ENCODE measurements at regions not wholly inside any gene's neighbourhood (a gene's known extent, or its start where the extent isn't known, plus 50 kb on each side); places are given as distances from the start of the nearest gene placed in this dataset.

- Histone ChIP-seq H3K27ac (ENCODE audit: low read depth, low read length) (peak overlapping the region; percentile 70), H4K20me1 (ENCODE audit: insufficient read depth, low read length) (no peaks in the 10 kb centered on the region), H3K9me3 (ENCODE audit: insufficient read depth, low read depth, low read length) (no peaks in the 10 kb centered on the region), H3K4me3 (ENCODE audit: insufficient read depth, low read depth, low read length) (no peak overlapping the region), H3K9ac (ENCODE audit: low read length) (no peak overlapping the region), H3K36me3 (ENCODE audit: insufficient read depth, low read length) (no peaks in the 10 kb centered on the region), H3K27me3 (ENCODE audit: insufficient read depth, low read length) (no peaks in the 10 kb centered on the region), H2AFZ (ENCODE audit: low read depth, low read length) (peak overlapping the region; percentile 52), H3K4me1 (ENCODE audit: insufficient read depth, low read length) (peaks cover 2% of the 10 kb centered on the region), H3K79me2 (ENCODE audit: insufficient read depth, low read length) (no peaks in the 10 kb centered on the region), H3K4me2 (ENCODE audit: low read length) (no peak overlapping the region)
- Mint-ChIP-seq H3K9me3 (ENCODE audit: unreplicated experiment) (no peaks in the 10 kb centered on the region), H3K4me1 (ENCODE audit: low read depth, unreplicated experiment) (peaks cover 16% of the 10 kb centered on the region), H3K4me3 (ENCODE audit: unreplicated experiment) (no peak overlapping the region), H3K27ac (ENCODE audit: unreplicated experiment) (peak overlapping the region; percentile 98), H3K36me3 (ENCODE audit: low read depth, unreplicated experiment) (no peaks in the 10 kb centered on the region), H3K27me3 (ENCODE audit: low read depth, unreplicated experiment) (no peaks in the 10 kb centered on the region)
- FAIRE-seq (no peak), DNase-seq (ENCODE audit: low read depth) (no peak)
- TF ChIP-seq EZH2 (IDR thresholded peaks at IDR 0.05; ENCODE audit: insufficient read depth, low read length) (no peak), CTCF (IDR thresholded peaks at IDR 0.05; ENCODE audit: insufficient read depth, low read depth, low read length) (no peak)
Observed at GRCh38 chr7:152989889-152990380, 230.4 kb downstream of the ACTR3B start.

GRCh38 chr7:152998420-152998819, 238.9 kb downstream of the ACTR3B start:
- Mint-ChIP-seq H3K36me3 (ENCODE audit: low read depth, unreplicated experiment) (no peaks in the 10 kb centered on the region), H3K4me3 (ENCODE audit: unreplicated experiment) (no peak overlapping the region), H3K27me3 (ENCODE audit: low read depth, unreplicated experiment) (peaks cover 7% of the 10 kb centered on the region), H3K27ac (ENCODE audit: unreplicated experiment) (no peak overlapping the region), H3K9me3 (ENCODE audit: unreplicated experiment) (peaks cover 9% of the 10 kb centered on the region), H3K4me1 (ENCODE audit: low read depth, unreplicated experiment) (no peaks in the 10 kb centered on the region)
- FAIRE-seq (no peak), DNase-seq (ENCODE audit: low read depth) (no peak)
- H4K20me1 ChIP-seq (ENCODE audit: insufficient read depth, low read length) = no peaks in the 10 kb centered on the region
- H3K27ac ChIP-seq (ENCODE audit: low read depth, low read length) = no peak overlapping the region
- no peaks in the 10 kb centered on the region for H3K79me2 ChIP-seq (ENCODE audit: insufficient read depth, low read length)
- H2AFZ ChIP-seq (ENCODE audit: low read depth, low read length) = no peak overlapping the region
- no peak for TF ChIP-seq EZH2 (IDR thresholded peaks at IDR 0.05; ENCODE audit: insufficient read depth, low read length)
- no peak for TF ChIP-seq CTCF (IDR thresholded peaks at IDR 0.05; ENCODE audit: insufficient read depth, low read depth, low read length)
- H3K4me2 ChIP-seq (ENCODE audit: low read length) = no peak overlapping the region
- no peaks in the 10 kb centered on the region for H3K4me1 ChIP-seq (ENCODE audit: insufficient read depth, low read length)
- H3K36me3 ChIP-seq (ENCODE audit: insufficient read depth, low read length) = no peaks in the 10 kb centered on the region
- no peak overlapping the region for H3K4me3 ChIP-seq (ENCODE audit: insufficient read depth, low read depth, low read length)
- no peaks in the 10 kb centered on the region for H3K27me3 ChIP-seq (ENCODE audit: insufficient read depth, low read length)
- H3K9me3 ChIP-seq (ENCODE audit: insufficient read depth, low read depth, low read length) = no peaks in the 10 kb centered on the region
- H3K9ac ChIP-seq (ENCODE audit: low read length) = no peak overlapping the region

GRCh38 chr7:153002115-153002514, 242.6 kb downstream of the ACTR3B start:
- H3K79me2 ChIP-seq (ENCODE audit: insufficient read depth, low read length) = no peaks in the 10 kb centered on the region
- no peaks in the 10 kb centered on the region for H3K36me3 Mint-ChIP-seq (ENCODE audit: low read depth, unreplicated experiment)
- no peak for DNase-seq (ENCODE audit: low read depth)
- no peaks in the 10 kb centered on the region for H3K9me3 ChIP-seq (ENCODE audit: insufficient read depth, low read depth, low read length)
- H3K36me3 ChIP-seq (ENCODE audit: insufficient read depth, low read length) = no peaks in the 10 kb centered on the region
- H3K9ac ChIP-seq (ENCODE audit: low read length) = no peak overlapping the region
- H3K4me3 ChIP-seq (ENCODE audit: insufficient read depth, low read depth, low read length) = no peak overlapping the region
- no peak overlapping the region for H3K4me3 Mint-ChIP-seq (ENCODE audit: unreplicated experiment)
- FAIRE-seq = no peak
- H3K4me2 ChIP-seq (ENCODE audit: low read length) = no peak overlapping the region
- no peak overlapping the region for H2AFZ ChIP-seq (ENCODE audit: low read depth, low read length)
- peaks cover 7% of the 10 kb centered on the region for H3K27me3 Mint-ChIP-seq (ENCODE audit: low read depth, unreplicated experiment)
- H3K27ac ChIP-seq (ENCODE audit: low read depth, low read length) = no peak overlapping the region
- no peaks in the 10 kb centered on the region for H3K27me3 ChIP-seq (ENCODE audit: insufficient read depth, low read length)
- no peaks in the 10 kb centered on the region for H3K4me1 Mint-ChIP-seq (ENCODE audit: low read depth, unreplicated experiment)
- H3K4me1 ChIP-seq (ENCODE audit: insufficient read depth, low read length) = no peaks in the 10 kb centered on the region
- H4K20me1 ChIP-seq (ENCODE audit: insufficient read depth, low read length) = no peaks in the 10 kb centered on the region
- TF ChIP-seq CTCF (IDR thresholded peaks at IDR 0.05; ENCODE audit: insufficient read depth, low read depth, low read length) (no peak), EZH2 (IDR thresholded peaks at IDR 0.05; ENCODE audit: insufficient read depth, low read length) (no peak)
- H3K9me3 Mint-ChIP-seq (ENCODE audit: unreplicated experiment) = peaks cover 9% of the 10 kb centered on the region
- no peak overlapping the region for H3K27ac Mint-ChIP-seq (ENCODE audit: unreplicated experiment)
